Omental fat pad (tissue), 3 donors: ENCODE measurements at regions not wholly inside any gene's neighbourhood (a gene's known extent, or its start where the extent isn't known, plus 50 kb on each side); places are given as distances from the start of the nearest gene placed in this dataset.

ENCODE experiments used
- ATAC-seq: fragments of 150-250 bp; one replicate; pipeline ENCODE4 v1.9.1; 2016; ENCODE audit warnings: mild to moderate bottlenecking, moderate library complexity; ENCODE audit not compliant: low FRiP score
- DNase-seq: peaks from one replicate; pipeline ENCODE4 v3.0.0-alpha.2; 2019; ENCODE audit warnings: low spot score
- TF ChIP-seq, protein P1 (sequence below), 3 donors: fragments of 450-650 bp; IDR thresholded peaks; one replicate each; pipeline ENCODE4 v1.5.1; 2016 to 2017; ENCODE audit warnings: antibody characterized with exemption in 3 of 3, mild to moderate bottlenecking in 3 of 3, moderate library complexity in 2 of 3

- TF ChIP-seq, protein P1, sequence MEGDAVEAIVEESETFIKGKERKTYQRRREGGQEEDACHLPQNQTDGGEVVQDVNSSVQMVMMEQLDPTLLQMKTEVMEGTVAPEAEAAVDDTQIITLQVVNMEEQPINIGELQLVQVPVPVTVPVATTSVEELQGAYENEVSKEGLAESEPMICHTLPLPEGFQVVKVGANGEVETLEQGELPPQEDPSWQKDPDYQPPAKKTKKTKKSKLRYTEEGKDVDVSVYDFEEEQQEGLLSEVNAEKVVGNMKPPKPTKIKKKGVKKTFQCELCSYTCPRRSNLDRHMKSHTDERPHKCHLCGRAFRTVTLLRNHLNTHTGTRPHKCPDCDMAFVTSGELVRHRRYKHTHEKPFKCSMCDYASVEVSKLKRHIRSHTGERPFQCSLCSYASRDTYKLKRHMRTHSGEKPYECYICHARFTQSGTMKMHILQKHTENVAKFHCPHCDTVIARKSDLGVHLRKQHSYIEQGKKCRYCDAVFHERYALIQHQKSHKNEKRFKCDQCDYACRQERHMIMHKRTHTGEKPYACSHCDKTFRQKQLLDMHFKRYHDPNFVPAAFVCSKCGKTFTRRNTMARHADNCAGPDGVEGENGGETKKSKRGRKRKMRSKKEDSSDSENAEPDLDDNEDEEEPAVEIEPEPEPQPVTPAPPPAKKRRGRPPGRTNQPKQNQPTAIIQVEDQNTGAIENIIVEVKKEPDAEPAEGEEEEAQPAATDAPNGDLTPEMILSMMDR (IDR thresholded peaks at IDR 0.05) = no peak
- ATAC-seq = peak; percentile 75
Measured at GRCh38 chr14:26765768-26766520, 168.1 kb upstream of the NOVA1 start.

GRCh38 chr14:26766726-26767125 lies 168.9 kb upstream of the NOVA1 start:
- TF ChIP-seq, protein P1 (IDR thresholded peaks at IDR 0.05) = no peak
- ATAC-seq (no peak), DNase-seq (no peak)

More at GRCh38 chr14:26765768-26766520, 168.1 kb upstream of the NOVA1 start:
- peak; percentile 24 for DNase-seq

DNA sequence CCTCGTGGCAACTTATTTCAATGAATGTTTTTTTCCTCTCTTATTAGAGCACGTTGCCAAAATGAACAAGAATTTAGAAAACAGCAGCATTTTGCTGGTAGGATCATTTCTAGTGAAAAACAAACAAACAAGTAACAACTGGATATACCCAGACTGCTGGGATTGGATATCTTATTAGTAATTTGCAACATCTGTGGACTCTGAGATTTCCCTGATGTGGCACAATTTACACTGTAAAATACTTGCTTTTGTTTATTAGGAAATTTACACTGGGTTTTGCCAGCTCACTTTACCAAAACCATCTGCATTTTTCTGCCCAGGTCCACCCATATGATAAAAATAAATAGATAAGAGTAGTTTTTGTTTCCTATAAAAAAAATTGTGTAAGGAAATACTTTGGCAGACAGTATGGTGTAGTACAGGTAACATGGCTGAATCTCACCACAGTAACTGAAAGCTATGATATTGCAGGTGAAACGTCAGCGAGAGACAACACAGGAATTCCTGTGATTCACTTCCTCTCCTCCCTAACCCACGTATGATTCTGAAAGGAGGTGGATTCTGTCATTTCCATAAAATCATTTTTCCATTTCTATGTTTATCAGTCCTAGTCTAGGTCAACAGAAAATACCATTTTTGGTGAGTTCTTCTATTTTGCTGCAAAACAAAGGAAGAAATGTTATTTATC lies 176.2 kb upstream of the NOVA1 start:
- DNase-seq (no peak), ATAC-seq (peak; percentile 84)
- TF ChIP-seq, protein P1 (IDR thresholded peaks at IDR 0.05) = no peak

GRCh38 chr14:26775765-26776563 lies 178.1 kb upstream of the NOVA1 start:
- no peak for DNase-seq
- peak; percentile 75 for ATAC-seq
- TF ChIP-seq, protein P1 (IDR thresholded peaks at IDR 0.05) = no peak

DNA sequence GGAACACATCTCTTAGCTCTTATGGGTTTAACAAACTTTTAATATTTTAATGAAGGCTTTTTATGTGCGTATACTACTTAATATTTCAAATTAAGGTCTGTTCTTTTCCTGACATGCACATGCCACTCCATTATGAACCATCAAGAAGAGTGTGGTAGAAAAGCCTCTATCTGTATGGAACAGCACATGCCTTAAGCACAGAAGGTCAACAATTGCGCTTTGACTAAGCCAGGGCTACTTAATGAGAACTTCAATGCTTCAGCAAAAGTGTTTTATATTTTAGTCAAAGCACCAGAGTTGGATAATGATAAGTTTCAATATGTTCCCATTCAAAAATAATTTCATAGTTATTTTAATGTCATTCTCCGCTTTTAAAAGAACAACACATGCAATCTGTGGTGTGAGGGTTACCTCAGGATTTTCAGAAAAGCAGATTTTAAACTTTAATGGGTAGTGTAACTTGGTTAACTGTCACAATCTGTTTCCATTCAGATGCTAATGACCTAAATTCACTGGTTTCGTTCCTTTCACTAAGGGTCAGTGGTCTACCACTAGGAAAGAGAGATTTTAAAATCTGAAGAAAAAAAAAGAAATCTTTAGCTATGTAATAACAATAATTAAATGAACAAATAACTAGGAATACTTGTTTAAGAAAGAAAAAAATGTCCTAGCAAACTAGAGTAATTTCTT lies 193.4 kb upstream of the NOVA1 start:
- no peak for ATAC-seq
- TF ChIP-seq, protein P1 (IDR thresholded peaks at IDR 0.05) = no peak
- DNase-seq = no peak

GRCh38 chr14:26794731-26795130 lies 196.9 kb upstream of the NOVA1 start:
- TF ChIP-seq, protein P1 (IDR thresholded peaks at IDR 0.05) = no peak
- no peak for DNase-seq
- no peak for ATAC-seq
